ENCODE measurements at regions not wholly inside any gene's neighbourhood (a gene's known extent, or its start where the extent isn't known, plus 50 kb on each side); places are given as distances from the start of the nearest gene placed in this dataset.
"Not testable (repeated sequence)": the region's sequence is repeated elsewhere in the genome, so short reads cannot be mapped to it uniquely, and the experiment has no call there.

GRCh38 chr4:129738175-129738574 lies 642.2 kb downstream of the C4orf33 start:
- DNase-seq = no peak

- no peak for DNase-seq
Observed at GRCh38 chr4:129747756-129748155, 651.8 kb downstream of the C4orf33 start.

GRCh38 chr4:129748991-129749390 lies 653.0 kb downstream of the C4orf33 start:
- no peak for DNase-seq

GRCh38 chr4:129751646-129752045 lies 655.7 kb downstream of the C4orf33 start:
- DNase-seq = no peak

DNA sequence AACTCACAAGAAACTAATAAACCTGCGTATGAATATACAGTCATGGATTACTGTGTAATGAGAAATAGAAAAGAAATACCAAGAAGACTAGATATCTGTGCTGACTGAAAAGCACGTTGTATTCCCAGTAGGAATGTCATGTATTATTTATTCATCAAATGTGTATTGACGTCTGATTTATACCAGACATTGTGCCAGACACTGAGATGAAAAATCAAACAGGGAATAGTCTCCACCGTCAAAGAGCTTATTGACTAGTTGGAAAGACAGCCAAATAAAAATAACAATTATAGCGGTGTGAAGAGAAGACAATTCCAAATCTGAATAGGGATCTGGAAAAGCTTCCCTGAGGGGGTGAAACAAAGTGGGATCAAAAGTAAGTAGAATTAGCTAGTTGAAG lies 687.6 kb downstream of the C4orf33 start:
- no peak for DNase-seq

DNA sequence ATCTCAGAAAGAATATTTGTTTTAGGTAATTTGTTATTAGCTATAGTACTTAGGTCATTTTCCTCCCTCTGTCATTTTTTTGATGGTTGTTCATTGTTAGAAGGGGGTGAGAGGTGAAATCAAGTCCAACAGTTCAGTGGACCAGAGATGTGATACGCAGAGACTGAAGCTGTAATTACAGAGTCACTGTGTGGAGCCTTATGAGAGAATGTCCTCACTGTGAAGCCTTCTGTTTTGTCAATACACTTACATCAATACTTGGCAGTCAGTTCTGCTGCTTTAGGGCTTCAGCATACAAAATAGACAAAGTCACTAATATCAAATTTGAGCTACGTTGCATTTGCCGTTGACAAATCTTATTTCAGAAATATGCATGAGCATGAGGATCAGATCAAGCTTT lies 692.5 kb downstream of the C4orf33 start:
- no peak for DNase-seq

DNA sequence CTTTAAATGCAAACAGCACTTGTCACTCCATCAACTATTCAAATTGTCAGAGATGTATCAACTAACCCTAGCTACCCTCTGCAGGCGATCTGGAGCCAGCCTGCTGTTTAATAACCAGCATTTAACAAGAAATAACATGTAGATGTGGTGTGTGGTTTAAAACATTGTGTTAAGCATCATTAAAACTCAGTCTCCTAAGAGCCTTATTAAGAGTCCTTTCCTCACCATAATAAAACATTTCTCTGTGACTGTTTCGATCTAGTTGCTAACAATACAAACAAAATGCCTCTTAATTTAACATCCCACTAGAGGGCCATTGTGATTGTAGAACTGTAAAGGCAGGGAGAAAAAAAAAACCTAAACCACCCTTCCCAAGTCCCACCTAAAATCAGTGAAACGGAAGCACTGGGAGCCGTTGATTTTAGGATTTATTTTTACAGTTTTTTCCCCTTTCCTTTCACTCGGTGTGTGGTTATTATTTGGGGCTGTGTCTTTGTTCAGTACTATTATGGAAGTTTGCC lies 708.6 kb downstream of the C4orf33 start:
- no peak for DNase-seq

DNA sequence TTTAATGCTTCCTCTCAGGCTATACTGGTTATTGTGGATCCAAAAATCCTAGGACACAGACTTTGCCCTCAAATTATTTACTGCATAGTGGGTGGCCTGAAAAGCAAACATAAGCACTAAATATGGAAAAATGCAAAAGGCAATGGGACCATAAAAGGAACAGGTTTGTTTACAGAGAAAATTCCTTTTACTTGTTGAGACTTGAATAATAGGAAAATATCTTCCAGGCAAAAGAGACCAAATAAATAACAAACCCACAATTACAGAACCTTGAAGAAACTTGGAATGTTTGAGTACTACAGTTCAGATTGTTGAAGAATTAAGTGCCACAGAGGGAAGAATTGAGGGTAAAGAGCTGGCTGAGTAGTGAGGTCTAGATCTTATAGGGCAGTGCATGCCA lies 711.0 kb downstream of the C4orf33 start:
- DNase-seq = no peak

- DNase-seq = no peak
Observed at GRCh38 chr4:129808242-129808641, 712.3 kb downstream of the C4orf33 start.

DNA sequence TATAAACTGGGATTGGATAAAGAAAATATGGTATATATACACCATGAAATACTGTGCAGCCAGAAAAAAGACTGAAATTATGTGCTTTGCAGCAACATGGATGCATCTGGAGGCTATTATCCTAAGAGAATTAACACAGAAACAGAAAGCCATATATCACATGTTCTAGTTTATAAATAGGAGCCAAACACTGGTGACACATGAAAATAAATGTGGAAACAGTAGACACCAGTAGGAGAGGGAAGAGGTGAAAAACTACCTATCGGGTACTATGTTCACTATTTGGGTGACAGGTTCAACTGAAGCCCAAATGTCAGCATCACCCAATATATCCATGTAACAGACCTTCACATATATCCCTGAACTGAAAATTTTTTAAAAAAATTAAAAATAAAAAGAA lies 725.1 kb downstream of the C4orf33 start:
- DNase-seq = no peak

- DNase-seq = no peak
Observed at GRCh38 chr4:129821963-129822362, 726.0 kb downstream of the C4orf33 start.

- no peak for DNase-seq
Observed at GRCh38 chr4:129822701-129823100, 726.7 kb downstream of the C4orf33 start.

- DNase-seq = no peak
Observed at GRCh38 chr4:129823105-129823504, 727.2 kb downstream of the C4orf33 start.

DNA sequence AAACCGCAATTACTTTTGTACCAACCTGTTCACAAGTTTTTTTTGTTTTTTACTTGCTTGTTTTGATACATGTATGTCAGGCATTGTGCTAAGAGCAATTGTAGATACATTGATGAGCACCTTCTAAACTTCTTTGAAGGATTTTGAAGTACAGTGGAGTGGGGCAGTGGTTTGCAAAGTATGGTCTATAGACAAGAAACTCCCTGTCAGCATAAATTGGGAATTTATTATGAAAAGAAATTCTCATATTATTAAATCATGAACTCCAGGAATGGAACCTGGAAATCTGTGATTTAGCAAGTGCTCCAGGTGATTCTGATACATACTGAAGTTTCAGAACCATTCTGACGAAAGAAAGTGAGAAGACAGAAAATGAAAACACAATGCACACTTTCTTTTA lies 733.4 kb downstream of the C4orf33 start:
- no peak for DNase-seq

DNA sequence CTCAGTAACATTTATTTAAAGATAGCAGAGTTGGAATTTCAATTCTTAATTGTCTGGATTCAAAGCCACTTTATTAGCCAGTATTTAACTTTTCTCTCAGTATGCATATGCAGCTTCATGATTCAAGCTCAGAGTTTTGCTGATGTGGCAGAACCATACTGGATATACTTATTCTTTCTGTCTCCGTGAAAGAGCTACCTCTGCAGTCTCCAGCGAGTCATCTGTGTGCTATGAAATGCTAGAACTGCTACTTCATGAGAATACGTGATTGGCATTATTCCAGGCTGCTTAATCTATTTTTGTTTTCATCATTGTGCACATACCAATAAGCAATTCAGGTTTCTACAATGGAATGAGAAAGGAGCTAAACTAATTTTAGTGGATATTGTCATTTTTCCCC lies 743.7 kb downstream of the C4orf33 start:
- no peak for DNase-seq

- no peak for DNase-seq
Observed at GRCh38 chr4:129842096-129842495, 746.1 kb downstream of the C4orf33 start.

DNA sequence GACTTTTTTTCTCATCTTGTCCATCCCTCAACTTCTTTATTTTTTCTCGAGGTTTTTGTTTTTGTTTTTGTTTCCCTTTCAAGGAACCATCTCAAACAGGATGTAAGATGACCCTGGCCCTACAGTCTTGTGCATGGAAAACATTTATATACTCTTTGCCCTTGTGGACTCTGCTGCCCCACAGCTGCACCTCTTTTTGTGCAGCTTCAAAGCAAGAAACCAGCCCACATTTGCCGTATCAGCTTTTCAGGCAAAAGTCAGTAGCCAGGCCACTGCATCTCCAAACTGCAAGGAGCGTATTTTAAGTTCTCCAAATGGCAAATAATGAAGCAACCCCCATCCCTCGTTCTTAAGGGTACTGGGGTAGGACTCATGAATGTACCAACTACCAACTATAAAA lies 756.5 kb downstream of the C4orf33 start:
- no peak for DNase-seq

DNA sequence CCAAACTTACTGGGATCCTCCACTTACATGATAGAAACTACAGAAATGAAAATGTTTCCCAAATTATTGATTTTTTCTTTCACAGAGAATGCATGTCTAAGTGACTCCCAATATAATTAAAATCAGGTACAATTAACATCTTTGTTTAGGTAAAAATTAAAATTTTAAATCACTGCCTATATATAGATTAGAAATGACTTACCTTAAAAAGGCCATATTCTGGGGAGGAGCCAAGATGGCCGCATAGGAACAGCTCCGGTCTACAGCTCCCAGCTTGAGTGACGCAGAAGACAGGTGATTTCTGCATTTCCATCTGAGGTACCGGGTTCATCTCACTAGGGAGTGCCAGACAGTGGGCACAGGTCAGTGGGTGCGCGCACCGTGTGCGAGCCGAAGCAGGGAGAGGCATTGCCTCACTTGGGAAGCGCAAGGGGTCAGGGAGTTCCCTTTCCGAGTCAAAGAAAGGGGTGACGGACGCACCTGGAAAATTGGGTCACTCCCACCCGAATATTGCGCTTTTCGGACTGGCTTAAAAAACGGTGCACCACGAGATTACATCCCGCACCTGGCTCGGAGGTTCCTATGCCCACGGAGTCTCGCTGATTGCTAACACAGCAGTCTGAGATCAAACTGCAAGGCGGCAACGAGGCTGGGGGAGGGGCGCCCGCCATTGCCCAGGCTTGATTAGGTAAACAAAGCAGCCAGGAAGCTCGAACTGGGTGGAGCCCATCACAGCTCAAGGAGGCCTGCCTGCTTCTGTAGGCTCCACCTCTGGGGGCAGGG lies 757.9 kb downstream of the C4orf33 start:
- DNase-seq = not testable (repeated sequence)

- no peak for DNase-seq
Observed at GRCh38 chr4:129862461-129862860, 766.5 kb downstream of the C4orf33 start.

DNA sequence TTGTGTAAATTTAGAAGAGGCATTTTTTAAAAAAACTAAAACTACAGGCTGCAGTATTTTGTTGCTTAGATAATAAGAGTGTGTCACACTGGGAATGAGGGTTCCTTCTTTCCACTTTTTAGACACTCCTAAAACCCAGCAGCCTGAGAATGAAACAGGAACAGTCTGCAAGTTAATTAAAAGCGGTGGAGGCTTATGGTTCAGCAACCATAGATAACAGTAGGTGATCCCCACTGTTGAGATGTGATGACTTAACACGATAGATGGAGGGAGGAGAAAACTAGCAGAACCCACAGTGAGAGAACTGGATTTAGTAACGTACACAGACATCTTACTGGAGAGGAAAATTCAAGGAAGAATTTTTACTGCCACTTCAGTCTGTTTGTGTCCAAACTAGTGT lies 767.3 kb downstream of the C4orf33 start:
- no peak for DNase-seq

DNA sequence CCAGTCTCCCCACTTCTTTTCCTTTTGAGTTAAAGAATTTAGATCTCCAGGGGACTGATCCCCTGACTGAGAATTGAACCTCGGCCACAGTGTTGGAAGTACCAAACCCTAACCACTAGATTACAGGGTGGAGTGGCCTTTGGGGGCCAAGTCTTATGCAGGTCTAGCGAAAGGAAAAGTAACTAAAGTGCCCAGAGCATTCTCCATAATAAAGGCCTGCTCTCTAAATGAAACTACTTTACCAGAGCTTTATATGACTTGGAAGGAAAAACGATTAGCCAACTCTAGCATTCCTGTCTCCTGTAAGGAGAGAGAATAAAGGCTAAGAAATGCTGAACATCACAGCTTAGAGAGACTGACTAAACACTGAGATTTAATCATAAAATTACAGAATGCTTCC lies 788.0 kb downstream of the C4orf33 start:
- DNase-seq = no peak

- no peak for DNase-seq
Observed at GRCh38 chr4:129897111-129897510, 801.2 kb downstream of the C4orf33 start.

GRCh38 chr4:129899849-129900248 lies 803.9 kb downstream of the C4orf33 start:
- DNase-seq = no peak

DNA sequence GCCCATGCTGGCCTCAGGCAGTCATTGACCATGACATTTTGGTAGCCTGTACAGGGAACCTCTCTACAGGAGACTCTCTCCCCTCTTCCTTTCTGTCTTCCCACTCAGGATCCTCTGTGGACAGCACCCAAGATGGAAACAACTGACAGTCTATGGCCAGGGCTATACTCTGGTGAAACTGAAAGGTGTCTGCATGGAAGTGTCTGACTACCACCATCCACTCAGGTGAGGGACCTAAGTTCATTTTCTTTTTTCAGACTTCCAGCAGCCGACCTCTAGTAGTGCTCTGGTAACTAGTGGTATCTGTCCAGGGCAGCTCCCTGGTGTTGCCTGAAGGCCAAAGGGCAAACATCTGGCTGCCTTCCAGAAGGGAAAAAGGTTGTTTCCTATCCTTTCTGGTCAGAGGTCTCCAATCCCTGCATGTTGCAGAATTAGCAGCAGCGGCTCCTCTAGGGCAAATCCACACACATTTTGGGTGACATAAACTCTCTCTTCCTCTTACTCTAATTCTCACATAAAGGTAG lies 804.5 kb downstream of the C4orf33 start:
- no peak for DNase-seq

DNA sequence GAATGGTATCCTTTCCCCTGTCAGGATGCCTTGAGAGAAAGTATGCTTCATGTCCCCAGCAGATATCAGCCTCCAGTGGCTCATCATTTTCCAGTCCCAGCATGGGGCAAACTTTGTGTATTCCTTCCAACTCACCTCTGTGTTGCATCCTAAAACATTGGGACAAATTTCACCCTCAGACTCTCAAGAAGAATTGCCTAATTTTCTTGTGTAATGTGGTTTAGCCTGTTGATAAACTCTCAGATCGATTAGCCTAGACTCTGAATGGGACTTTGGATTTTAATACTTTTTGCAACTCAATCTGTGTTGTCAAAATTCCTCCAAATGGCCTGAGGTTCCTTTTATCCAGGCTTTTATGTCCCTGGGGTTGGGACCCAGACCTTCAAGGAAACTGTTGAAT lies 805.3 kb downstream of the C4orf33 start:
- DNase-seq = no peak
